Effector memory CD8-positive, alpha-beta T cell (primary cell): ENCODE measurements at regions not wholly inside any gene's neighbourhood (a gene's known extent, or its start where the extent isn't known, plus 50 kb on each side); places are given as distances from the start of the nearest gene placed in this dataset.
"Not testable (repeated sequence)": the region's sequence is repeated elsewhere in the genome, so short reads cannot be mapped to it uniquely, and the experiment has no call there.

Experiments used
- ATAC-seq: fragments of 150-1000 bp; cut with Tn5 transposase; replicated peaks from 2 replicates; pipeline ENCODE4 v1.10.0; 2021; ENCODE audit warnings: mild to moderate bottlenecking, moderate library complexity
- DNase-seq, 3 experiments: peaks; one replicate each; pipeline ENCODE4 v3.0.0; 2021
- H3K27ac Mint-ChIP-seq, 2 donors: one replicate each; pipeline ENCODE4 v1.8.0; 2022; ENCODE audit warnings: mild to moderate bottlenecking in 2 of 2, mixed read lengths in 2 of 2, moderate library complexity in 2 of 2
- H3K27me3 Mint-ChIP-seq, 2 donors: one replicate each; pipeline ENCODE4 v1.8.0; 2022; ENCODE audit warnings: mixed read lengths in 2 of 2
- H3K36me3 Mint-ChIP-seq: one replicate; pipeline ENCODE4 v1.8.0; 2022; ENCODE audit warnings: mild to moderate bottlenecking, moderate library complexity, mixed read lengths; ENCODE audit not compliant: insufficient read depth
- H3K4me1 Mint-ChIP-seq, 2 donors: one replicate each; pipeline ENCODE4 v1.8.0; 2022; ENCODE audit warnings: low read depth in 2 of 2, mixed read lengths in 2 of 2
- H3K4me3 Mint-ChIP-seq, 2 donors: one replicate each; pipeline ENCODE4 v1.8.0; 2022; ENCODE audit warnings: mild to moderate bottlenecking in 2 of 2, mixed read lengths in 2 of 2, moderate library complexity in 2 of 2
- H3K9me3 Mint-ChIP-seq, 2 donors: one replicate each; pipeline ENCODE4 v1.8.0; 2022; ENCODE audit warnings: mixed read lengths in 2 of 2

GRCh38 chr3:8074740-8075139 is 426.9 kb upstream of the LMCD1 start:
- not testable (repeated sequence) for H3K27ac Mint-ChIP-seq, H3K4me1 Mint-ChIP-seq, ATAC-seq, H3K36me3 Mint-ChIP-seq, H3K27me3 Mint-ChIP-seq, H3K9me3 Mint-ChIP-seq, DNase-seq, H3K4me3 Mint-ChIP-seq

- H3K4me1 Mint-ChIP-seq = no peaks in the 10 kb centered on the region
- H3K4me3 Mint-ChIP-seq = no peak overlapping the region
- no peak overlapping the region for H3K27ac Mint-ChIP-seq
- H3K36me3 Mint-ChIP-seq = no peaks in the 10 kb centered on the region
- no peaks in the 10 kb centered on the region for H3K9me3 Mint-ChIP-seq
- ATAC-seq = no peak
- no peak for DNase-seq
- H3K27me3 Mint-ChIP-seq = no peaks in the 10 kb centered on the region
Measured at GRCh38 chr3:8077126-8077525, 424.5 kb upstream of the LMCD1 start.

GRCh38 chr3:8080464-8080863 is 421.2 kb upstream of the LMCD1 start:
- ATAC-seq (no peak), DNase-seq (no peak)
- Mint-ChIP-seq H3K27me3 (no peaks in the 10 kb centered on the region), H3K4me1 (no peaks in the 10 kb centered on the region), H3K9me3 (no peaks in the 10 kb centered on the region), H3K4me3 (no peak overlapping the region), H3K27ac (no peak overlapping the region), H3K36me3 (no peaks in the 10 kb centered on the region)

GRCh38 chr3:8085498-8085897 is 416.1 kb upstream of the LMCD1 start:
- Mint-ChIP-seq H3K9me3 (no peaks in the 10 kb centered on the region), H3K4me1 (no peaks in the 10 kb centered on the region), H3K4me3 (no peak overlapping the region), H3K27me3 (peaks cover 9 to 11% of the 10 kb centered on the region in 2 donors), H3K27ac (no peak overlapping the region), H3K36me3 (no peaks in the 10 kb centered on the region)
- DNase-seq (no peak), ATAC-seq (no peak)

- Mint-ChIP-seq H3K4me1 (no peaks in the 10 kb centered on the region), H3K4me3 (no peak overlapping the region), H3K27me3 (peaks cover 9 to 11% of the 10 kb centered on the region in 2 donors), H3K36me3 (no peaks in the 10 kb centered on the region), H3K9me3 (no peaks in the 10 kb centered on the region), H3K27ac (no peak overlapping the region)
- no peak for DNase-seq
- no peak for ATAC-seq
Measured at GRCh38 chr3:8087951-8088350, 413.7 kb upstream of the LMCD1 start.

GRCh38 chr3:8094415-8094814 is 407.2 kb upstream of the LMCD1 start:
- H3K27ac Mint-ChIP-seq = no peak overlapping the region
- no peaks in the 10 kb centered on the region for H3K9me3 Mint-ChIP-seq
- no peaks in the 10 kb centered on the region for H3K36me3 Mint-ChIP-seq
- peaks cover 0 to 2% of the 10 kb centered on the region in 2 donors for H3K4me1 Mint-ChIP-seq
- peaks cover 9% of the 10 kb centered on the region in 2 donors for H3K27me3 Mint-ChIP-seq
- DNase-seq (no peak), ATAC-seq (no peak)
- no peak overlapping the region for H3K4me3 Mint-ChIP-seq

- H3K36me3 Mint-ChIP-seq = no peaks in the 10 kb centered on the region
- peaks cover 0 to 2% of the 10 kb centered on the region in 2 donors for H3K4me1 Mint-ChIP-seq
- ATAC-seq (no peak), DNase-seq (no peak)
- no peak overlapping the region for H3K27ac Mint-ChIP-seq
- H3K4me3 Mint-ChIP-seq = no peak overlapping the region
- H3K9me3 Mint-ChIP-seq = no peaks in the 10 kb centered on the region
- H3K27me3 Mint-ChIP-seq = no peaks in the 10 kb centered on the region
Measured at GRCh38 chr3:8095724-8096123, 405.9 kb upstream of the LMCD1 start.

GRCh38 chr3:8097690-8098089 is 403.9 kb upstream of the LMCD1 start:
- DNase-seq = no peak
- Mint-ChIP-seq H3K4me1 (peaks cover 0 to 2% of the 10 kb centered on the region in 2 donors), H3K4me3 (no peak overlapping the region), H3K9me3 (no peaks in the 10 kb centered on the region), H3K27ac (no peak overlapping the region), H3K36me3 (no peaks in the 10 kb centered on the region), H3K27me3 (peaks cover 0 to 3% of the 10 kb centered on the region in 2 donors)
- ATAC-seq = no peak

GRCh38 chr3:8103954-8104353 is 397.7 kb upstream of the LMCD1 start:
- Mint-ChIP-seq H3K36me3 (no peaks in the 10 kb centered on the region), H3K4me3 (no peak overlapping the region), H3K9me3 (no peaks in the 10 kb centered on the region), H3K4me1 (peaks cover 0 to 2% of the 10 kb centered on the region in 2 donors), H3K27me3 (peaks cover 0 to 9% of the 10 kb centered on the region in 2 donors), H3K27ac (no peak overlapping the region)
- ATAC-seq (no peak), DNase-seq (no peak)

GRCh38 chr3:8106921-8107320 is 394.7 kb upstream of the LMCD1 start:
- peaks cover 0 to 11% of the 10 kb centered on the region in 2 donors for H3K27me3 Mint-ChIP-seq
- no peak overlapping the region for H3K27ac Mint-ChIP-seq
- no peaks in the 10 kb centered on the region for H3K9me3 Mint-ChIP-seq
- H3K4me1 Mint-ChIP-seq = peaks cover 0 to 2% of the 10 kb centered on the region in 2 donors
- no peak overlapping the region for H3K4me3 Mint-ChIP-seq
- no peak for ATAC-seq
- no peaks in the 10 kb centered on the region for H3K36me3 Mint-ChIP-seq
- DNase-seq = no peak

- Mint-ChIP-seq H3K27me3 (peaks cover 7 to 27% of the 10 kb centered on the region in 2 donors), H3K36me3 (no peaks in the 10 kb centered on the region), H3K4me3 (no peak overlapping the region), H3K27ac (no peak overlapping the region), H3K9me3 (peaks cover 0 to 3% of the 10 kb centered on the region in 2 donors), H3K4me1 (no peaks in the 10 kb centered on the region)
- ATAC-seq (peak; percentile 54), DNase-seq (peak; percentile 2 to 6 (median 5))
Measured at GRCh38 chr3:8110966-8111798, 390.4 kb upstream of the LMCD1 start.

- Mint-ChIP-seq H3K9me3 (peaks cover 0 to 3% of the 10 kb centered on the region in 2 donors), H3K4me1 (no peaks in the 10 kb centered on the region), H3K27me3 (peaks cover 7 to 27% of the 10 kb centered on the region in 2 donors), H3K36me3 (no peaks in the 10 kb centered on the region), H3K4me3 (no peak overlapping the region), H3K27ac (no peak overlapping the region)
- DNase-seq (no peak), ATAC-seq (no peak)
Measured at GRCh38 chr3:8112587-8112986, 389.0 kb upstream of the LMCD1 start.

- Mint-ChIP-seq H3K4me3 (no peak overlapping the region), H3K4me1 (no peaks in the 10 kb centered on the region), H3K27me3 (peaks cover 12 to 33% of the 10 kb centered on the region in 2 donors), H3K9me3 (peaks cover 0 to 7% of the 10 kb centered on the region in 2 donors), H3K36me3 (no peaks in the 10 kb centered on the region), H3K27ac (no peak overlapping the region)
- DNase-seq (no peak), ATAC-seq (no peak)
Measured at GRCh38 chr3:8113626-8114025, 388.0 kb upstream of the LMCD1 start.

- Mint-ChIP-seq H3K27me3 (no peaks in the 10 kb centered on the region), H3K9me3 (peaks cover 0 to 2% of the 10 kb centered on the region in 2 donors), H3K36me3 (no peaks in the 10 kb centered on the region), H3K27ac (no peak overlapping the region), H3K4me3 (no peak overlapping the region), H3K4me1 (no peaks in the 10 kb centered on the region)
- ATAC-seq = no peak
- DNase-seq = no peak
Measured at GRCh38 chr3:8128686-8129085, 372.9 kb upstream of the LMCD1 start.
